ENCODE measurements at regions not wholly inside any gene's neighbourhood (a gene's known extent, or its start where the extent isn't known, plus 50 kb on each side); places are given as distances from the start of the nearest gene placed in this dataset.

- TF ChIP-seq REST (IDR thresholded peaks at IDR 0.05; ENCODE audit: low read depth, low read length): no peak
- no peak for TF ChIP-seq NRF1 (IDR thresholded peaks at IDR 0.05; ENCODE audit: low read depth, low read length)
- no peak for TF ChIP-seq YY1 (IDR thresholded peaks at IDR 0.05; ENCODE audit: low read depth)
Observed at GRCh38 chr14:89504091-89504490, 87.1 kb upstream of the FOXN3 start (continued).

- H3K27me3 ChIP-seq (ENCODE audit: insufficient read depth): no peaks in the 10 kb centered on the region
- H3K4me3 ChIP-seq (ENCODE audit: low read depth in 2 of 2, low read length in 1 of 2): no peak overlapping the region
- no peaks in the 10 kb centered on the region for H3K9me2 ChIP-seq
- H4K20me1 ChIP-seq (ENCODE audit: insufficient read depth): no peaks in the 10 kb centered on the region
- no peak overlapping the region for H2AFZ ChIP-seq (ENCODE audit: low read depth)
- no peaks in the 10 kb centered on the region for H3K36me3 ChIP-seq (replicated peaks in 1 of 2; ENCODE audit: control insufficient read depth in 1 of 2, insufficient read depth in 2 of 2, low read length in 1 of 2)
- no peak overlapping the region for H3K9ac ChIP-seq
- H3K79me2 ChIP-seq (ENCODE audit: insufficient read depth): no peaks in the 10 kb centered on the region
- WGBS (ENCODE audit: low lambda C conversion rate): 88% methylated on average over 10 of the region's 10 CpGs
- POLR2A ChIA-PET: no interaction called here
- CTCF ChIA-PET: interaction anchor here (1.0 kb wide), 1 partner anchor 436 kb away, joined by 4 read pairs; no protein-coding TSS in a partner anchor
- no peak for TF ChIP-seq REST (IDR thresholded peaks at IDR 0.05; ENCODE audit: low read depth, low read length)
- no peak for TF ChIP-seq FOSL2 (IDR thresholded peaks at IDR 0.05; ENCODE audit: borderline replicate concordance, low read depth)
- TF ChIP-seq SIN3A (IDR thresholded peaks at IDR 0.05; ENCODE audit: borderline replicate concordance, low read depth, low read length): no peak
- TF ChIP-seq NFIC (IDR thresholded peaks at IDR 0.05; ENCODE audit: borderline replicate concordance): no peak
- no peak for TF ChIP-seq EZH2phosphoT487 (IDR thresholded peaks at IDR 0.05; ENCODE audit: borderline replicate concordance, low read depth)
- no peak for TF ChIP-seq IRF3 (IDR thresholded peaks at IDR 0.05; ENCODE audit: low read depth, low read length)
- no peak for TF ChIP-seq RFX5 (IDR thresholded peaks at IDR 0.05; ENCODE audit: low read length)
- TF ChIP-seq EP300 (IDR thresholded peaks at IDR 0.05; ENCODE audit: borderline replicate concordance in 1 of 2, low read depth in 1 of 2, low read length in 1 of 2): no peak
- no peak for TF ChIP-seq TEAD4 (IDR thresholded peaks at IDR 0.05; ENCODE audit: borderline replicate concordance, insufficient read depth)
- TF ChIP-seq RAD21 (IDR thresholded peaks at IDR 0.05; ENCODE audit: low read length): no peak
- TF ChIP-seq FOXM1 (IDR thresholded peaks at IDR 0.05; ENCODE audit: low read depth): no peak
- no peaks in the 10 kb centered on the region for H3F3A ChIP-seq (replicated peaks; ENCODE audit: insufficient read depth)
- no peaks in the 10 kb centered on the region for H3K9me3 ChIP-seq
- H3K4me2 ChIP-seq: no peak overlapping the region
- H3K4me1 ChIP-seq (ENCODE audit: control insufficient read depth in 1 of 2, insufficient read depth in 2 of 2, low read depth in 1 of 2, low read length in 1 of 2): peaks cover 0 to 13% of the 10 kb centered on the region in 2 experiments; a peak in 3 of 4 replicates
- no peak for DNase-seq
- H3K27ac ChIP-seq (ENCODE audit: low read depth in 2 of 2, low read length in 1 of 2): no peak overlapping the region
Observed at GRCh38 chr14:89503431-89503996, 86.5 kb upstream of the FOXN3 start.
